Caki2 (cell line): ENCODE measurements at regions not wholly inside any gene's neighbourhood (a gene's known extent, or its start where the extent isn't known, plus 50 kb on each side); places are given as distances from the start of the nearest gene placed in this dataset.

Experiments used
- DNase-seq: peaks from one replicate; pipeline ENCODE4 v3.0.0-alpha.2; 2015; ENCODE audit warnings: low read depth
- in situ Hi-C: cut with HindIII; loops from 2 replicates; pipeline ENCODE4 v1.10.0; 2016; ENCODE audit warnings: low sequenced_read_pairs, low pct_unique_long_range_greater_than_20kb, mixed read lengths

- no peak for DNase-seq
- in situ Hi-C loops = no loop called here
These were observed 374.3 kb downstream of the EFNB2 start for GRCh38 chr13:106161146-106161545.

DNA sequence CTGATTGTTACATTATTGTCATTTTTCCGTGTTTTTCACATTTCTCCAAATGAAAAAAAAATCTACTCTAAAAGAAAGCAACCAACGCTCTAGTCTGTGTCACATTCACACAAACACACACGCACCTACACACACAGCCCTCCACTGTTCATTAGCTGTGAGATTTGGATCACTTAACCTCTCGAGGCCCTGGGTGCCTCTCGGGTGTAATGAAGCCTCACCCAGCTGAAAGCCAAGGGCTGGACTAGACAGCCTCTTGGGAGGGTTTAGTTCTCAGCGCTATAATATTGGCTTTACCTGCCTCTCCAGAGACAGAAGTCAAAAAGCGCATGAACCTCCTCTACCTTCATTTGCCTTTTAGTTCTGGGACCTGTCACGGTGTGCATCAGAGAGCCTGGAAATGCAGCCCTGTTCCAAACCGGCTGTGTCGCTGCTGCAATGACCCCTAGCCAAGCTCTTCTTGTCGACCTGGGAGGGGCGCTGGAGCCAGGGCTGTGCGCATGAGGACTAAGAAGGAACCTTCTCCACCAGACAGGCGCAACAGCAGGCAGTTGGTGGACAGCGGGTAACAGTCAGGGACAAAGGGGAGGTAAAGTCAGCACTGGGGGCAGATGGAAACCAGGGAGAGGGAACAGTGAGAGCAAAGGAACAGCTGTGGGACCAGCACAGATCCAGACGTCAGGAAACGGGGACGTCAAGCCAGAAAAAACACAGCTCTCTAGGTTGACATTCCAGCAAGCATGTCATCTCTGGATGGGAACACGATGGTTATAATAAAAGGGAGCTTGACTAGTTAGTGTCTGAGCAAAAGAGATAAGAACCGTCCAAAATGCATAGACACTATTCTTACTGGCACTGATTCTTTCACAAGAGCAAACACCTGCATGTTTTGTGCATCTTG lies 375.9 kb downstream of the EFNB2 start:
- in situ Hi-C loops = no loop called here
- DNase-seq = no peak

DNA sequence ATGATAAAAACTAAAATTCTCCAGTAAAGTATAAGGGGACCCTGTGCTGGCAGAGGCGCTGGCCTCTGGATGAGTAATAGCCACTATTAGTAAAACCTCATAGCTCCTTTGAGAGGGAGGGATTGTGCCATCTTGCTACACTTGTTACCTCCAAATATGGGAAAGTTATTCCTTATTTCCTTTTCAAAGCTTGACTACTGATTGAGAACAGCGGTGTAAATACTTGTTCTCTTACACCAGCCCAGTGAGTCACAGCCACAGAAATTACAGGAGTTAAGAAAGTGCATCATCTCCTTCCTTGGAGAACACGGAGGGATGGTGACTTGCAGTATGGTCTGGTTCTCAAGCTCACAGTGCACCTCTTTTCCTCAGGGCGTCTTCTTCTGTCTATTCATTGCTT lies 379.0 kb downstream of the EFNB2 start:
- in situ Hi-C loops = no loop called here
- peak; percentile 77 for DNase-seq

- DNase-seq = no peak
- in situ Hi-C loops = no loop called here
These were observed 380.1 kb downstream of the EFNB2 start for GRCh38 chr13:106155411-106155810.

DNA sequence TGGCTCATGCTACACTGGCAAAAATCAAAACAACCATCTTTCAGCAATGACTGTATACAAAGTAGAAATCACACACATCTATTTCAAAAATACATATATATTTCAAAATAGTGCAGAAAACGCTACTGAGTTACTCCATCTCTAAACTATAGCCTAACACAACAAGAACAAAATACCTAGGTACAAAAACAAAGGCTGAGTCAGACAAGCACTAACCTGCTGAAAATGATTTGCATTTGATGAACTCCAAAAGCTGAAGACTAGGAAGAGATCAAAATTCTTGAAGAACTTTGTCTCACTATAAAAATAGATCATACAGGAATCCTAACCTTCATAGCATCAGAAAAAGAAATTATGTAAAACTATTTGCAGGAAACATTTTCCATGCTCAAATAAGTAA lies 381.6 kb downstream of the EFNB2 start:
- in situ Hi-C loops = no loop called here
- no peak for DNase-seq

DNA sequence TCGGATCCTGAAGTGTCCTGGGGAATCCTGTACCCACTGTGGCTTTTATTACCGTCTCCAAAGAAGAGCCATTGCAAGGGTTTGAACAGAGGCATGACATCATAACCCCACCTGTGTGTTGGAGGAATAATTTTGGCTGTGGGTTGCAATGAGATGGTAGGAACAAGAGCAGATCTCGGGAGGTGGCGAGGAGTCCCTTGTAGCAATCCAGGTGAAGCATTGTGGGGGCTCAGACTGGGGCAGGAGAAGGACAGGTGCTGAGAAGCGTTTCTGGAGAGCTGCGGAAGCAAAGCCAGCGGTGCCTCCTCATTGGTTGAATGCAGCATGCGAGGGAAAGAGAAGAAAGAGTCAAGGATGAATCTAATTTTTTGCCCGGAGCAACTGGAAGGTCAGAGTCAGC lies 382.4 kb downstream of the EFNB2 start:
- in situ Hi-C loops = no loop called here
- DNase-seq = no peak

GRCh38 chr13:106152047-106152446 lies 383.4 kb downstream of the EFNB2 start:
- in situ Hi-C loops = no loop called here
- DNase-seq = no peak

DNA sequence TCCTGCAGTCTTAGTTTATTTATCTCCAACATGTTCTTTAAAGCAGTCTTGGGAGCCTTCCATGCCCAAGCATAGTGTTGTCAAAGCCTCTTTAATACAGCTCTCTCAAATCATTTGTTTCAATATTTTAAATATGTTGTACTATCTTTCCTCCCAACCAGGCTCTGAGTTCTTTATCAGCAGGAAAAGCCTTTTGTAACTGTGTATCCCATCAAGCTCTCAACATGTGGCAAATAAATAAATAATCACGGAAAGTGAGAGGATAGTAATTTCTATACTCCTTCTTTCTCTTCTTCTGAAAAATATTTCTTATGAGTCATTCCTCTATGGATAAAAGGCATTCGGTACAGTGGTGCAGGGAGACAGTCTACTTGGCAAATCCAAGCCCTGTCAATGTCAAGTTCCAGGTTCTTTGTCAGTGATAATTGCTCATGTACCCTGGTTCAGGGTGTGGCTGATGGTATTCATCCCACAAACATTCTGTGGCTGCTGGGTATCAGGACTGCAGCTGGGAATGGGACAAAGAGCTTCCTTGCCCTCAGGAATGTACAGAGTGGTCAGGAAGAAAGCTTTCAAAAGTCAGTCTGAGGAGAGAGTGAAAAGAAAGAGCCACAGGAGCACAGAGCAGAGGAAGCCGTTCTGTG lies 384.3 kb downstream of the EFNB2 start:
- in situ Hi-C loops = no loop called here

GRCh38 chr13:106145997-106146864 lies 389.2 kb downstream of the EFNB2 start:
- in situ Hi-C loops = no loop called here
- DNase-seq = no peak

More for the DNA sequence above, 384.3 kb downstream of the EFNB2 start:
- peak; percentile 69 for DNase-seq

- DNase-seq = no peak
These were observed 390.4 kb downstream of the EFNB2 start for GRCh38 chr13:106145070-106145469.

GRCh38 chr13:106143930-106144709 lies 391.3 kb downstream of the EFNB2 start:
- in situ Hi-C loops = no loop called here
- no peak for DNase-seq

More at GRCh38 chr13:106145070-106145469, 390.4 kb downstream of the EFNB2 start:
- in situ Hi-C loops = no loop called here

DNA sequence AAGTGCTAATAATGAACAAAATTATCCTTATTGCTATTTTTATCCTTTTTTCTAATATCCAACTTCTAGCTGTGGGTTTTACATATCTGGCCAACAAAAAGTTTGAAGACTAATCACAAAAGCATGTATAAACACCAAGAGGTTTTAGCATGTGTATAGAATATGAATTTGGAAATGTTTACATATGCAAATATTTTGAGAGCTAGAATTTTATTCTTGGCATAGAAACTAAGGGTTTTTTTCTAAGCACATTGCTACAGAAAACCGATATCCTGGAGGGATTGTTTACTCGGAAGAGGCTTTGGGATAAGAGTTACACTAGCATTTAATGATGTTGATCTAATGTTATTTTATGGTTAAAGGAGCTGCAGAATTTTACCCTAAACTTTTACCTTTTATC lies 392.1 kb downstream of the EFNB2 start:
- in situ Hi-C loops = no loop called here
- no peak for DNase-seq

DNA sequence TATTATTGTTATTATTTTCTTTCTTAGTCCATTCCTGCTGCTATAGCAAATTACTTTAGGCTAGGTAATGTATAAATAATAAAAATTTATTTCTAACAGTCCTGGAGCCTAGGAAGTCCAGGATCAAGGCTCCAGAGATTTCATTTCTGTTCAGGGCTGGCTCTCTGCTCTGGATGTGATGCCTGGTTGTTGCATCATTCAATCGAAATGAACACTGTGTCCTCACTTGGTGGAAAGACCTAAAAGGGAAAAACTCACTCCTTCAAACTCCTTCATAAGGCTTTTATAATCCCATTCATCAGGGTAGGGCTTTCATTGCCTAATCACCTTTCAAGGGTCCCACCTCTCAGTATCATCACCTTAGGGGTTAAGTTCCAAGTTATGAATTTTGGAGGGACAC lies 395.0 kb downstream of the EFNB2 start:
- DNase-seq = no peak
- in situ Hi-C loops = no loop called here

GRCh38 chr13:106139942-106140341 lies 395.5 kb downstream of the EFNB2 start:
- in situ Hi-C loops = no loop called here
- DNase-seq = no peak

GRCh38 chr13:106139377-106139776 lies 396.1 kb downstream of the EFNB2 start:
- DNase-seq = no peak
- in situ Hi-C loops = no loop called here

DNA sequence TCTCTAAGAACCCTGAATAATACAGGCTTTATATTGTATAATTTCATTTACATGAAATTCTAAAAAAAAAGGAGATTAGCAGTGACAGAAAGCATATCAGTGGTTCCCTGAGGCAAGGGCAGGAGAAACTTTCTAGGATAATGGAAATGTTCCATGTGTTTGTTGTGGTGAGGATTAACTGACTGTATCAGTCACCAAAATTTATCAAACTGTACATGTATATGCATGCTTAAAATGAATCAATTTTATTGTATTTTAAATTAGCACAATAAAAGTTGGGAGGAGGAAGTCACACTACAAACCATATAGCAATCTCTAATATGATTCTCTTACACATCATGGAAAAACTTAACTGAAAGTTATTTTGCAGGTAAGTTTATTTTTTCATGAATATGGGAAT lies 396.8 kb downstream of the EFNB2 start:
- in situ Hi-C loops = no loop called here
- no peak for DNase-seq

DNA sequence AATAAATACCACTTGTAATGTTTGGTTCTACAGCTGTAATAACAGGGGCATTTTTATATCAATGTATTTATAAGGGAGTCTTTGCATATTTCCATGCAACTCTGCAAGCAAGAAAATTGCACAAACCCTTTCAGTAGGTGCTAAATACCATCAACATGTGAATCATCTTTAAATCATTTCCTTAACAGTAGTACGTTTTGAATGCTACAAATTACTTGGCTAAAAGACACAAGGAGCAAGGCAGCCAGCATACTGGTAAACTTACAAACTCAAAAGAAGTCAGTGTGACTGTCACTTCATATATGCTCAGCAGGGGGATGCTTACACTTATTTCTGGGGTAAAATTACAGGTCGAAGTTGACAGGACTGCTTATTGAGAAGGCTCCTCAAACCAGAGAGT lies 402.4 kb downstream of the EFNB2 start:
- in situ Hi-C loops = no loop called here
- DNase-seq = no peak

DNA sequence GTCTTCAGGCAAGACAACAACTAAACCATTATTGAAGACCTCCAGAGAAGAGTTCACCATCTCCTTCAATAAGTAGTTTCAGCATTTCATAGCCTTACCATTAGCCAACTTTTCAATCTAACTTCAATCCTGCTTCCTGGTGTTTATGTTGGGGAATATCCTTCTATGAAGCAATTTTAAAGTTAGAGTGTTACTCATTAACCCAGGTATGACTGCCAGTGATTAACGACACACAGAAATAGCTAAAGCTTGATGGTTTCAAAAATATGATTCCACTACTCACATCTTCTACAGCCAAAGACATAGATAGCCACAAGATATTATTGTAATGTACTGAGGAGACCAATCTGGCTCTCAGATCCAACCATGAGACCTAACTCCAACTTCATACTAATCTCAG lies 403.2 kb downstream of the EFNB2 start:
- no peak for DNase-seq
- in situ Hi-C loops = no loop called here
